Body of pancreas (tissue), 3 donors: ENCODE measurements at regions not wholly inside any gene's neighbourhood (a gene's known extent, or its start where the extent isn't known, plus 50 kb on each side); places are given as distances from the start of the nearest gene placed in this dataset. TPM values are rescaled to one million over a fixed set of nuclear protein-coding genes. Genes with fewer than 3 reads are reported as not detected.

Experiments used
- microRNA-seq, 2 donors: library from miRNA; unstranded; fragments of <30 nt; microRNA quantifications; one replicate each; pipeline ENCODE4, GENCODE V29; 2016; ENCODE audit warnings: borderline number of aligned reads in 2 of 2, borderline replicate concordance in 2 of 2
- small RNA-seq: library from RNA; depleted of rRNA; stranded (forward); fragments of <200 nt; gene quantifications from one replicate; pipeline ENCODE3, GENCODE V24; 2016

Small RNA genes lying in the stretch of these regions (microRNA-seq; reads per million reads assigned to microRNA genes)
- gene MIR1302-10 = 0 reads per million in 2 donors
- gene MIR6859-3 = 0 reads per million in 2 donors

Small RNA genes lying in the stretch of these regions (small RNA-seq; reads per million reads assigned to genes)
- gene AC140725.2 = not detected
- gene MIR6859-3 = not detected
